Activated T-cell treated with anti-CD3 and anti-CD28 coated beads for 48 hours (primary cell): ENCODE measurements at regions not wholly inside any gene's neighbourhood (a gene's known extent, or its start where the extent isn't known, plus 50 kb on each side); places are given as distances from the start of the nearest gene placed in this dataset.
"Not testable (repeated sequence)": the region's sequence is repeated elsewhere in the genome, so short reads cannot be mapped to it uniquely, and the experiment has no call there.

ENCODE experiments used
- DNase-seq: peaks from one replicate; pipeline ENCODE4 v3.0.0-alpha.2; 2020; ENCODE audit warnings: low read depth

DNA sequence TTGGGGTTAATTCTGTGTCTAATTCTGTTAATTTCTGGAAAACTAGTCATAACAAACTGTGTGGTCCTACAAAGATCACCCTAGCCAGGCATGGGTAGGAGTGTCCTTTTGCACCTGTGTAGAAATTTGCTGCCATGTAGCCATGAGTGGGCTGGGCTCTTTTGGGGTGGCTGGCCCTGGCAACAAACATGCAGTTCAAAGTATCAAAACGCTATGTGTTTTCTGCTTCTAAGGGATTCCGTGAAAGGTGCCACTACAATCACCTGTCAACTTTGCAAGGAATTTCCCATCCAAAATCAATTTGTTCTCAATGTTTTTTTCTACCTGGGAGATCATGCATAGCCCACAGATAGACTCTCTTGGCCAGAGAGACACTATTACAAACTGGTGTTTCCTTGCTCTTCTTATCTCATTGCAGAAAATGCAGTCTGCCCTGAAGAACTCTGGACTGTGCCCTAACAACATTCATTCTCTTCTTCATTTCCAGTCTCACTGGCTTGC is 537.7 kb upstream of the ID2 start:
- DNase-seq, result no peak

GRCh38 chr2:8144785-8145184 is 537.1 kb upstream of the ID2 start:
- no peak for DNase-seq

- not testable (repeated sequence) for DNase-seq
Observed at GRCh38 chr2:8145375-8145774, 536.5 kb upstream of the ID2 start.

- DNase-seq, result no peak
Observed at GRCh38 chr2:8146132-8147005, 535.5 kb upstream of the ID2 start.

GRCh38 chr2:8148260-8149006 is 533.4 kb upstream of the ID2 start:
- DNase-seq, result no peak

- no peak for DNase-seq
Observed at GRCh38 chr2:8149007-8149405, 532.9 kb upstream of the ID2 start.

GRCh38 chr2:8149985-8150539 is 531.8 kb upstream of the ID2 start:
- no peak for DNase-seq

DNA sequence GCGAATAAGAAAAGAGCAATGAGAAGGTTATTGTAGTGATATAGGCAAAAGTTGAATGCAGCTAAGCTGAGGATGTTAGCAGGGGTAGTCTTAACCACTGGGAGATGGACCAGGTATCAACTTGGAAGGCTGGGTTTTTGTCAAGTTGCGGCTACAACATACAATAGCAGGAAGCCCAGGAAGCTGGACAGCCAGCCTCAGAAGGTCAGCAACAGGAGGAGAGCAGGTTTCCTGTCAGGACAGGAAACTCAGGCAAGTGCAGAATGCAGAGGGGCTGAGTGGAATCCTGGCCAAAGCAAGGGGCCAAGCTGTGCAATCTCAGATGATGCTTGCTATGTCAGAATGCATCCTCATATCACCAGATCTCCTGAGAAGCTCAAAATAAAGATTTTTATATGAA is 530.0 kb upstream of the ID2 start:
- DNase-seq, result no peak

GRCh38 chr2:8152392-8153257 is 529.2 kb upstream of the ID2 start:
- DNase-seq, result no peak

- no peak for DNase-seq
Observed at GRCh38 chr2:8153258-8153718, 528.6 kb upstream of the ID2 start.

DNA sequence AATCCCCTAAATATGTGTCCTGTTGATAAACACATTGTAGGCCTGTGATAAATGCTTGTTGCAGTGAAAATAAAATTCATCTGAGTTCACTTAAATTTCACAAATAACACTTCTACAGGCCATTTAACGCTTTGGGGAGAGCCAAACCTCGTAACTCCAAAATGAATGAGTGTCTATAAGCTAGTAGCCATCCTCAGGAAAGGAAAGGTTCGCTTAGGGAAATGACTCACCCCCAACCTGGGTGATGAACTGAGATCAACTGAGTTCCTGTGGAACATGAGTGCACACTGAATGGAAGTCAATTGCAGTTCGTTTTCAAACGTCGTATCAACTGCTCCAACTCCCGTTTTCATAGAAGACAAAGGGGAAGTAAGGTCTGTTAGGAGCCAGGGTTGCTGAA is 527.6 kb upstream of the ID2 start:
- DNase-seq, result no peak

- DNase-seq, result peak; percentile 28
Observed at GRCh38 chr2:8154936-8155335, 526.9 kb upstream of the ID2 start.

GRCh38 chr2:8157621-8158430 is 524.0 kb upstream of the ID2 start:
- no peak for DNase-seq

DNA sequence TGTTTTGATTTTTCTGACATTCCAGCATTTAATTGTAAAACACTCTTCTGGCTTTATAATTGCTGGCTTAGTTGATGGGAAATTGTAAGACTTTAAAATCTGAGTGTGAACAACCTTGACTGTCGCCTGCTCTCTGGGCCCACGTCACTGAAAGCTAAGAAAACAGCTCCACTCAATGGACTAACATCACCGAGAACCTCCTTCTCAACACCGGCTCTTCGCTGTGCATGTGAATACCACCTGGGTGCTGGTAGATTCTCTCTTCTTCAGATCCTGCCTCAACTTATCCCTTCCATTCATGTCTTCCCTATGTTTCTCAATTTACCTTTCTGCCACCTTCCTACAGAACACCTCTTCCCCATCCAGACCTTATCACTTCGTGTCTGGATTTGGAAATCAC is 523.1 kb upstream of the ID2 start:
- no peak for DNase-seq

DNA sequence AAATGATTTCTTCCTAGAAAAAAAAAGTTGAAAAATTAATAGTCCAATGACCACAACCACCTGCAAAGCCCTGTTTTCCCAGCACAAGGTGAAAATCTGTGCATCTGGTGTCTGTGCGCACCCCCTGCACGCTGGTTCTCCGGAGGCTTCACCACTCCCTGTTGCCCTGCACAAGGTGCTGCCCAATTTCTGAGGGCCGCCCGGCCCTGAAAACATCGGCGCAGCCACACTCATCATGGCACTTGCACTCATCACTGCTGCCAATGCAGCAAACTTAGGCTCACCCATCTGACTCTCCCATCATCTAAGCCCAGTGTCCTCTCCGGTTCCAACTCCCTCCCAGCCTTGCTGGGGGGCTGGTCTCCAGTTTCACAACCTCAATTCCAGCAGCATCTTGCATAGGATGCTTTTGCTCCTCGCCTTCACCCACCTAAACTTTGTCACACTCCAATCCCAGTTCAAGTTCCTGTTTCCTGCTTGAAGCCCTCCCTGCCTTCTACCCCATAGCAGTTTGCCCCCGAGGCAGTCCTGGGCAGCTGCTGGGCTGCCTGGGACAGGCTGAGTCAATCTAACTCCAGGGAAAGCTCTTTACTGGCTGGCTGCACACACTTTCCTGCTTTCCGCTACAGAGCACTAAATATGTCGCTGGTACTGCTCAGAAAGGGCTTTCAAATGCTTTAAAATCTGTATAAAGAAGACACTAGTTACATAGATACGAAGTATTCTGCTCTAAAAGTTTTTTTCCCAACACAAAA is 522.5 kb upstream of the ID2 start:
- DNase-seq, result no peak

GRCh38 chr2:8159966-8160603 is 521.8 kb upstream of the ID2 start:
- no peak for DNase-seq

DNA sequence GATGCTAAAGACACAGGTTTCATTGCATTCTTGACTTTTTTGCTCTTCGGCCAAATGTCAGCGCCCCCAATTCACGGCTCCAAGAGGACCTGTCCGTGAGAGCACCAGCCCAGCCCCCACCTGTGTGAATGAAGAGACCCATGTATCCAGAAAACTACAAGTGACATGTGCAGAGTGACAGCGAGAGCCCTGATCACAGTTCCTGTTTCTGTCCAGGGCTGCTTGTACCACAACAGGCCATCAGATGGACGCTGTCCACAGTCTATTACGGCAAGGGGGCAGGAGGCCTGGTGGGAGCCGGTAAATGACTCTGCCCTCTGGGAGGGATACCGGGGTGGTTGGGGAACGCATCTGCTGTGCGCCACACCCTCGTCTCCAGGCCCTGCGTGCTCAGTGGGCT is 520.9 kb upstream of the ID2 start:
- no peak for DNase-seq

- DNase-seq, result no peak
Observed at GRCh38 chr2:8162552-8162951, 519.3 kb upstream of the ID2 start.

- no peak for DNase-seq
Observed at GRCh38 chr2:8165550-8165949, 516.3 kb upstream of the ID2 start.
